ENCODE measurements at regions not wholly inside any gene's neighbourhood (a gene's known extent, or its start where the extent isn't known, plus 50 kb on each side); places are given as distances from the start of the nearest gene placed in this dataset.

DNA sequence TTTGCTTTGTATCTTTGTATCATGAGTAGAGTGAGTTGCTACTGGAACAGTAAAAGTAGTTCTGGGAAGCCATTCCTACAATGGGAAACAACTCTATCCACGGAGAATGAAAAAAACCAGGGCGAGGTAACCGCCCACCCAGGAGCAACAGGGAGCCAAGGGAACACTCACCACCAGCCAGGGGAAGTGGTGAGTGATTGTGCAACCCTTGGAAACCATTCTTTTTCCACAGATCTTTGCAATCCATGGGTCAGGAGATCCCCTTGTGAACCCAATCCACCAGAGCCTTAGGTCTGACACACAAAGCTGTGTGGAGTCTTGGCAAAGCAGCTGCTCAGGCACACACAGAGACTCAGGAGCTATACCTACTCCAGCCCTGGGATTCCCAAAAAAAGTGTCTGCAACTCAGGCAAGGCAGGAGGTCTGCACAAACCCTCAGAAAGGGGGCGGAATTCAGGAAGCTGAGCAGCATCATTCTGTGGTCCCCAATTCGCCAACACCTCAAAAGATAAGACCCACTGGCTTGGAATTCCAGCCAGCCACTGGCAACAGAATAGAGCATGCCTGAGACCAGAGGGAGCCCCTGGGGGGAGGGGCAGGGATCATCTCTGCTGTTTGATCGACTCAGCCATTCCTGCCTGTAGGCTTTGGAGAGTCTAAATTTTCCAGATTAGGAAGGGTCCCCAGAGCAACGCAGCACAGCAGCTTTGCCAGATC is 52.1 kb upstream of the PPFIA2 start:
- TF ChIP-seq, protein P1, sequence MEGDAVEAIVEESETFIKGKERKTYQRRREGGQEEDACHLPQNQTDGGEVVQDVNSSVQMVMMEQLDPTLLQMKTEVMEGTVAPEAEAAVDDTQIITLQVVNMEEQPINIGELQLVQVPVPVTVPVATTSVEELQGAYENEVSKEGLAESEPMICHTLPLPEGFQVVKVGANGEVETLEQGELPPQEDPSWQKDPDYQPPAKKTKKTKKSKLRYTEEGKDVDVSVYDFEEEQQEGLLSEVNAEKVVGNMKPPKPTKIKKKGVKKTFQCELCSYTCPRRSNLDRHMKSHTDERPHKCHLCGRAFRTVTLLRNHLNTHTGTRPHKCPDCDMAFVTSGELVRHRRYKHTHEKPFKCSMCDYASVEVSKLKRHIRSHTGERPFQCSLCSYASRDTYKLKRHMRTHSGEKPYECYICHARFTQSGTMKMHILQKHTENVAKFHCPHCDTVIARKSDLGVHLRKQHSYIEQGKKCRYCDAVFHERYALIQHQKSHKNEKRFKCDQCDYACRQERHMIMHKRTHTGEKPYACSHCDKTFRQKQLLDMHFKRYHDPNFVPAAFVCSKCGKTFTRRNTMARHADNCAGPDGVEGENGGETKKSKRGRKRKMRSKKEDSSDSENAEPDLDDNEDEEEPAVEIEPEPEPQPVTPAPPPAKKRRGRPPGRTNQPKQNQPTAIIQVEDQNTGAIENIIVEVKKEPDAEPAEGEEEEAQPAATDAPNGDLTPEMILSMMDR (IDR thresholded peaks at IDR 0.05; ENCODE audit: borderline replicate concordance, extremely low read depth, insufficient read depth) = no peak
- Histone ChIP-seq H3K36me3 (ENCODE audit: control insufficient read depth in 2 of 3, insufficient read depth in 3 of 3, low read length in 3 of 3) (no peaks in the 10 kb centered on the region), H3K9me3 (ENCODE audit: control insufficient read depth in 2 of 3, insufficient read depth in 1 of 3, low read length in 3 of 3) (no peaks in the 10 kb centered on the region), H3K9ac (ENCODE audit: low read length in 3 of 3) (no peak overlapping the region), H3K27me3 (ENCODE audit: control insufficient read depth, insufficient read depth, low read length) (no peaks in the 10 kb centered on the region), H3K4me3 (ENCODE audit: low read length in 3 of 3) (no peak overlapping the region), H3K4me1 (ENCODE audit: control insufficient read depth in 2 of 3, insufficient read depth in 2 of 3, low read depth in 1 of 3, low read length in 3 of 3) (peaks cover 0 to 5% (median 0%) of the 10 kb centered on the region in 3 donors), H3K27ac (ENCODE audit: low read depth in 2 of 2, low read length in 2 of 2) (no peak overlapping the region)
- no peak for FAIRE-seq
- intact Hi-C loops (cut with DNase I) = no loop called here
- no peak for DNase-seq

DNA sequence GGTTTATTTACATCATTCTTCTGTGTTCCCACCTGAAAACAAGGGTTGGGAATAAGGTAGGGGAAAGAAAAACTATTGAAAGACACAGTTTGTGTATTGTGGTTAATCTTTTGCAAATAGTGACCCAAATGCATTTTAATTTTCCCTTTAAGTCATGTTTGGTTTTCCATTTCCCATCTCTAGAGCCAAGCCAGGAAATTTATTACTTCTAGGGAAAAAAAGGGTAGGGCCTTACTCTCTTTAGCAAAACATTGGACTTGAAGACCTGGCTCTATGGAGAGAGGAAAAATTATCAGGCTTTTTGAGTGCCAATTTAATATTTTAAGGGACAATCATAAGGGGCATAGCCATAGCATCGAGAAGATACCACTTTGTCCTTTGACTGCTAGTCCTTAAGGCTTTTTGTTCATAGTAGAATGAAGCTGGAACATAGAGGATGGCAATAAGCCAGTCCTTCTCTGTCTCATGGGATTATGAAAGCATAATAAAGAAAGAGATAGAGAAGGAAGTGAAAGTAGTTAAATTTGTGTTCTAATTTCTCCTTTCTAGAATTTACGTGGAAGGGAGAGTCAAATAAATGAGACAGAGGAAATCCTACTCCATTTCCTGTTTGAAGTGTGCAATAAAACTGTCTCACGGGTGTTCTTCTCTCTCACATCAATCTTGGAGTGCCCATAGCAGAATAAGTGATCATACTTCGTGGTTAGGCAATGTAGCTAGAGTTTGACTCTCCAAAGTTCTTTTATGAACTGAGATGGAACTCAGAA is 50.9 kb upstream of the PPFIA2 start:
- H3K4me3 ChIP-seq (ENCODE audit: low read length in 3 of 3) = no peak overlapping the region
- no peaks in the 10 kb centered on the region for H3K27me3 ChIP-seq (ENCODE audit: control insufficient read depth, insufficient read depth, low read length)
- H3K9ac ChIP-seq (ENCODE audit: low read length in 3 of 3) = no peak overlapping the region
- TF ChIP-seq, protein P1 (IDR thresholded peaks at IDR 0.05; ENCODE audit: borderline replicate concordance, extremely low read depth, insufficient read depth) = no peak
- FAIRE-seq (peak; percentile 89), DNase-seq (peak in 1 of 5 donors; percentile 15)
- no peaks in the 10 kb centered on the region for H3K9me3 ChIP-seq (ENCODE audit: control insufficient read depth in 2 of 3, insufficient read depth in 1 of 3, low read length in 3 of 3)
- intact Hi-C loops (cut with DNase I) = no loop called here
- H3K27ac ChIP-seq (ENCODE audit: low read depth in 2 of 2, low read length in 2 of 2) = peak overlapping the region; percentile 6 to 22
- no peaks in the 10 kb centered on the region for H3K36me3 ChIP-seq (ENCODE audit: control insufficient read depth in 2 of 3, insufficient read depth in 3 of 3, low read length in 3 of 3)
- H3K4me1 ChIP-seq (ENCODE audit: control insufficient read depth in 2 of 3, insufficient read depth in 2 of 3, low read depth in 1 of 3, low read length in 3 of 3) = peaks cover 0 to 5% (median 0%) of the 10 kb centered on the region in 3 donors

DNA sequence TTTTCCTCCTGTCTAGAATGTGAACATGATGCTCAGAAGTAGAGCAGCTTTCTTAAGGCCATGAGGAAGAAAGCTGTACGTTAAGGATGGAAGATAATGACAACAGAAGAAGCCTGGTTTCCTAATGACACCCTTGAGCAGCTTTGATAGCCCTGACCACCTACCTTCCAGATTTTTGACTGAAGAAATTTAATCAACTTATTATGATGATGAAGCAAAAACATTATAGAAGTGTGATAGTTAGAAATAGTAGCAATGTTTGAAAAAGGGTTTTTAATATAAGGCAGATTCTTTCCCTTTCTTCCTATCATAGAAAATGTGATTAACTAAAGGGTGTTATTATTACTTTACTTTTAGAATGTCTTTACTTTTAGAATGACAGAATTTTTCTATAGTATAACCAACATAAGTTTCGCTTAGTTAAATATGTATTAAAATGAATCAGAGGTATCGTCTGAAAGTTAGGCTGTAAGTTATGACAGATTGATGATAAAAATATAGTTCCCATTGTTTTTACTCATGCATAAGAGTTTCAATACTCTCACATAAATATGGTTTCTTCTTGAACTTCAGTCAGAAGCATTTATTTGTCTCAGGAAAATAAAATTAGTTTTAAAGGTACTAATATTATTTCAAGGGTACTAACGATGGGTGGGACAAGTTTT is 50.1 kb upstream of the PPFIA2 start:
- no peaks in the 10 kb centered on the region for H3K9me3 ChIP-seq (ENCODE audit: control insufficient read depth in 2 of 3, insufficient read depth in 1 of 3, low read length in 3 of 3)
- H3K36me3 ChIP-seq (ENCODE audit: control insufficient read depth in 2 of 3, insufficient read depth in 3 of 3, low read length in 3 of 3) = no peaks in the 10 kb centered on the region
- H3K4me1 ChIP-seq (ENCODE audit: control insufficient read depth in 2 of 3, insufficient read depth in 2 of 3, low read depth in 1 of 3, low read length in 3 of 3) = peaks cover 0 to 5% (median 0%) of the 10 kb centered on the region in 3 donors
- peak overlapping the region in 1 of 2 donors; percentile 15 for H3K27ac ChIP-seq (ENCODE audit: low read depth in 2 of 2, low read length in 2 of 2)
- TF ChIP-seq, protein P1 (IDR thresholded peaks at IDR 0.05; ENCODE audit: borderline replicate concordance, extremely low read depth, insufficient read depth) = no peak
- no peak overlapping the region for H3K4me3 ChIP-seq (ENCODE audit: low read length in 3 of 3)
- FAIRE-seq = peak; percentile 33
- H3K27me3 ChIP-seq (ENCODE audit: control insufficient read depth, insufficient read depth, low read length) = no peaks in the 10 kb centered on the region
- H3K9ac ChIP-seq (ENCODE audit: low read length in 3 of 3) = no peak overlapping the region
- no peak for DNase-seq
- intact Hi-C loops (cut with DNase I) = no loop called here
